ENCODE measurements at regions not wholly inside any gene's neighbourhood (a gene's known extent, or its start where the extent isn't known, plus 50 kb on each side); places are given as distances from the start of the nearest gene placed in this dataset.

DNA sequence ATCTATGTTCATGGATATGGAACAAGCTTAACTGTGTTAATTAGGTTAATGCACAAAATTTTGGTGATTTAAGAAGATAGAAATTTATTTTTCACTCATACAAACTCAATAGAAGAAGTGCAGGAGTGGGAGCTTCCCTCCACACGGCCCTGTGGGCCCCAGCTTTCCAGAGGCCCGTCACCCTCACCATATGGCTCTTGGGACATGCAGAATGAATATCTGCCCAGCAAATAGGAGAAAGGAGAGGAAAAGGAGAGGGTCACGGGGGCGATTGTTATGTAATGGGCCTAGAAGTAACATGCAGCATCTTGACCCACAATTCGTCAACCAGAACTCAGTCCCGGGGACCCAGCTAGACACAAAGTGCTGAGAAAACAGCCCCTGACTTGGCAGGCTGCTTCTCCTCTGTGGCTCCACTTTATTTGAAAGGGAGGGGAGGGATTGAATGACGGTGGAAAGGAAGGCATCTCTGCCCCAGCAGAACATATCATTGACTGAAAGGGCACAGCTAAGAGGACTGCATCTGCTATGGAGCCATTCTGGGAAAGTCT is 648.2 kb upstream of the ID2 start:
- H3K9me3 ChIP-seq (ENCODE audit: control insufficient read depth, insufficient read depth, low read length) = no peaks in the 10 kb centered on the region
- H3K4me2 ChIP-seq (ENCODE audit: low read length) = no peak overlapping the region
- peaks cover 6% of the 10 kb centered on the region for H3K4me1 ChIP-seq (ENCODE audit: control insufficient read depth, low read length)

DNA sequence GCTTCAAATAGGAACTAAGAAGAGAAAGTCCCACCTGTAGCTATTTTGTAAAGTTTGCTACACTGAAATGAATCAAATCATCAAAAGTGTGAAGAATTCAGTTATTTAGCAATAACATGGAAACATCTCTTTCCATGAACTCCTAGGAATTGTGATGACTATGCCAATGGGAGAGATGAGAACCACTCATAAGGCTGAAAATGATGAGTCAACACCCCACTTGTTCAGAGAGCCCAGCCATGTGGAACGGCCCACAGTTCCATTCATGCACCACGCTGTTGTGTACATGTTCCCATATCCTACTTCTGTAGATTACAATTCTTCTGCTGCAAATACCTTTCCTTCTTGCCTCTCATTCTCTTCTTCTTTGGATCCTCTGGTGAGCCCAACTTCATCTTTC is 645.5 kb upstream of the ID2 start:
- Histone ChIP-seq H3K4me3 (ENCODE audit: low read length) (no peak overlapping the region), H3K9me2 (replicated peaks; ENCODE audit: control insufficient read depth, low read length) (no peaks in the 10 kb centered on the region)
- no peak for TF ChIP-seq EZH2phosphoT487 (IDR thresholded peaks at IDR 0.05; ENCODE audit: borderline replicate concordance, low read length)
- TF ChIP-seq, protein P1, sequence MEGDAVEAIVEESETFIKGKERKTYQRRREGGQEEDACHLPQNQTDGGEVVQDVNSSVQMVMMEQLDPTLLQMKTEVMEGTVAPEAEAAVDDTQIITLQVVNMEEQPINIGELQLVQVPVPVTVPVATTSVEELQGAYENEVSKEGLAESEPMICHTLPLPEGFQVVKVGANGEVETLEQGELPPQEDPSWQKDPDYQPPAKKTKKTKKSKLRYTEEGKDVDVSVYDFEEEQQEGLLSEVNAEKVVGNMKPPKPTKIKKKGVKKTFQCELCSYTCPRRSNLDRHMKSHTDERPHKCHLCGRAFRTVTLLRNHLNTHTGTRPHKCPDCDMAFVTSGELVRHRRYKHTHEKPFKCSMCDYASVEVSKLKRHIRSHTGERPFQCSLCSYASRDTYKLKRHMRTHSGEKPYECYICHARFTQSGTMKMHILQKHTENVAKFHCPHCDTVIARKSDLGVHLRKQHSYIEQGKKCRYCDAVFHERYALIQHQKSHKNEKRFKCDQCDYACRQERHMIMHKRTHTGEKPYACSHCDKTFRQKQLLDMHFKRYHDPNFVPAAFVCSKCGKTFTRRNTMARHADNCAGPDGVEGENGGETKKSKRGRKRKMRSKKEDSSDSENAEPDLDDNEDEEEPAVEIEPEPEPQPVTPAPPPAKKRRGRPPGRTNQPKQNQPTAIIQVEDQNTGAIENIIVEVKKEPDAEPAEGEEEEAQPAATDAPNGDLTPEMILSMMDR (IDR thresholded peaks at IDR 0.05; ENCODE audit: low read depth, low read length, poor library complexity, severe bottlenecking) = no peak

More for the DNA sequence above, 648.2 kb upstream of the ID2 start:
- no peak for TF ChIP-seq EZH2phosphoT487 (IDR thresholded peaks at IDR 0.05; ENCODE audit: borderline replicate concordance, low read length)
- TF ChIP-seq, protein P1 (IDR thresholded peaks at IDR 0.05; ENCODE audit: low read depth, low read length, poor library complexity, severe bottlenecking) = no peak
- H3K9me2 ChIP-seq (replicated peaks; ENCODE audit: control insufficient read depth, low read length) = no peaks in the 10 kb centered on the region
- no peaks in the 10 kb centered on the region for H3F3A ChIP-seq (ENCODE audit: control insufficient read depth, insufficient read depth)
- no peaks in the 10 kb centered on the region for H3K27me3 ChIP-seq (ENCODE audit: control insufficient read depth, low read length)
- H3K4me3 ChIP-seq (ENCODE audit: low read length) = no peak overlapping the region
- H3K36me3 ChIP-seq (ENCODE audit: control insufficient read depth, low read length) = no peaks in the 10 kb centered on the region
- H3K27ac ChIP-seq (ENCODE audit: low read depth, low read length) = no peak overlapping the region
- H3K79me2 ChIP-seq (ENCODE audit: control insufficient read depth, low read length) = no peaks in the 10 kb centered on the region
- H4K20me1 ChIP-seq (ENCODE audit: control insufficient read depth, insufficient read depth, low read depth, low read length) = no peaks in the 10 kb centered on the region

DNA sequence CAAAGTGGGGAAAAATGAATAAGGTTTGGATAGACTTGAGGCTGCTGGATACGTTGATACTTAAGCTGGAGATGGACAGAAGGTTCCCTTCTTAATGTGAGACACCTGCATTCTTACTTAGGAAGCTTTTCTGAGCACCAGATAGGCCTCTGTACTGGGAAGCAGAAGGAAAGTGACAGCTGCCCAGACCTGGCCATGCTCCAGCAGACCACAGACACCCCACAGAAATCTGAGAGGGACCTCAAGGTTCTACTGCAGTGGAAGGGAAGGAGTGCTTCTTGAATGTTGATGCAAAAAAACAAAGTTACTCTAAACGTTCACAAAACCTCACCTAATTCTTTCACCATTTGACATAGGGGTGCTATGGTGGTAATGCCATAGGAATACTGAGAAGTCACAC is 642.1 kb upstream of the ID2 start:
- Histone ChIP-seq H4K20me1 (ENCODE audit: control insufficient read depth, insufficient read depth, low read depth, low read length) (no peaks in the 10 kb centered on the region), H3K4me3 (ENCODE audit: low read length) (no peak overlapping the region), H3K9me3 (ENCODE audit: control insufficient read depth, insufficient read depth, low read length) (peaks cover 11% of the 10 kb centered on the region), H3K4me1 (ENCODE audit: control insufficient read depth, low read length) (peaks cover 6% of the 10 kb centered on the region), H3K9me2 (replicated peaks; ENCODE audit: control insufficient read depth, low read length) (no peaks in the 10 kb centered on the region), H3K27me3 (ENCODE audit: control insufficient read depth, low read length) (no peaks in the 10 kb centered on the region), H3F3A (ENCODE audit: control insufficient read depth, insufficient read depth) (no peaks in the 10 kb centered on the region), H3K27ac (ENCODE audit: low read depth, low read length) (no peak overlapping the region), H3K79me2 (ENCODE audit: control insufficient read depth, low read length) (no peaks in the 10 kb centered on the region), H3K36me3 (ENCODE audit: control insufficient read depth, low read length) (no peaks in the 10 kb centered on the region), H3K4me2 (ENCODE audit: low read length) (no peak overlapping the region)
- TF ChIP-seq EZH2phosphoT487 (IDR thresholded peaks at IDR 0.05; ENCODE audit: borderline replicate concordance, low read length) = no peak
- TF ChIP-seq, protein P1 (IDR thresholded peaks at IDR 0.05; ENCODE audit: low read depth, low read length, poor library complexity, severe bottlenecking) = no peak

More for the DNA sequence above, 645.5 kb upstream of the ID2 start:
- H3K27me3 ChIP-seq (ENCODE audit: control insufficient read depth, low read length) = no peaks in the 10 kb centered on the region
- H3K9me3 ChIP-seq (ENCODE audit: control insufficient read depth, insufficient read depth, low read length) = no peaks in the 10 kb centered on the region
- peaks cover 6% of the 10 kb centered on the region for H3K4me1 ChIP-seq (ENCODE audit: control insufficient read depth, low read length)
- H3K4me2 ChIP-seq (ENCODE audit: low read length) = no peak overlapping the region
- H3K36me3 ChIP-seq (ENCODE audit: control insufficient read depth, low read length) = no peaks in the 10 kb centered on the region
- no peaks in the 10 kb centered on the region for H3F3A ChIP-seq (ENCODE audit: control insufficient read depth, insufficient read depth)
- no peak overlapping the region for H3K27ac ChIP-seq (ENCODE audit: low read depth, low read length)
- H3K79me2 ChIP-seq (ENCODE audit: control insufficient read depth, low read length) = no peaks in the 10 kb centered on the region
- H4K20me1 ChIP-seq (ENCODE audit: control insufficient read depth, insufficient read depth, low read depth, low read length) = no peaks in the 10 kb centered on the region

Measured in DOHH2 (cell line).